SK-N-SH (cell line): ENCODE measurements at regions not wholly inside any gene's neighbourhood (a gene's known extent, or its start where the extent isn't known, plus 50 kb on each side); places are given as distances from the start of the nearest gene placed in this dataset.

ENCODE experiments used
- CTCF ChIA-PET: fragments of 300-600, 350-600 bp; formaldehyde crosslinking; extraction: SDS; loops from one replicate; lab custom pipeline; 2021; lab: Yijun Ruan, JAX
- POLR2A ChIA-PET: fragments of 350-600 bp; sonication (Branson Sonifier 250); formaldehyde crosslinking; extraction: SDS; loops from one replicate; lab custom pipeline; 2020; ENCODE audit warnings: antibody characterized with exemption, inconsistent platforms; lab: Yijun Ruan, JAX
- DNase-seq: peaks from one replicate; pipeline ENCODE4 v3.0.0; 2012
- H2AFZ ChIP-seq: fragments of 200-600 bp; sonication (generic); 2 replicates; pipeline ENCODE4 v1.8.1; 2016; ENCODE audit warnings: antibody characterized with exemption, mild to moderate bottlenecking, low read depth
- H3F3A ChIP-seq: fragments of 200-600 bp; sonication (generic); replicated peaks from 2 replicates; pipeline ENCODE3; 2016; ENCODE audit warnings: antibody characterized with exemption, mild to moderate bottlenecking; ENCODE audit not compliant: insufficient read depth
- H3K27ac ChIP-seq, 2 experiments: fragments of 200-500 bp in 1 of 2; fragments of 200-600 bp in 1 of 2; sonication (Bioruptor generic) in 1 of 2; sonication (generic), shearing (Covaris generic) in 1 of 2; 2 replicates each; pipeline versions ENCODE4 v1.5.1 to v1.6.1; 2014 to 2016; ENCODE audit warnings: low read depth in 2 of 2, inconsistent platforms in 1 of 2, low read length in 1 of 2, mild to moderate bottlenecking in 1 of 2, mixed read lengths in 1 of 2
- H3K27me3 ChIP-seq: fragments of 200-600 bp; sonication (generic), shearing (Covaris generic); 2 replicates; pipeline ENCODE4 v1.6.1; 2016; ENCODE audit warnings: mixed run types; ENCODE audit not compliant: insufficient read depth
- H3K36me3 ChIP-seq, 2 experiments: fragments of 200-500 bp in 1 of 2; fragments of 200-600 bp in 1 of 2; sonication (Bioruptor generic) in 1 of 2; sonication (generic) in 1 of 2; replicated peaks in 1 of 2; 2 replicates each; pipeline versions ENCODE3 to v1.5.1; 2014 to 2016; ENCODE audit warnings: low read length in 1 of 2, mild to moderate bottlenecking in 1 of 2; ENCODE audit not compliant: insufficient read depth in 2 of 2, control insufficient read depth in 1 of 2
- H3K4me1 ChIP-seq, 2 experiments: fragments of 200-500 bp in 1 of 2; fragments of 200-600 bp in 1 of 2; sonication (Bioruptor generic) in 1 of 2; sonication (generic), shearing (Covaris generic) in 1 of 2; 2 replicates each; pipeline versions ENCODE4 v1.5.1 to v1.6.1; 2014 to 2016; ENCODE audit warnings: low read depth in 1 of 2, low read length in 1 of 2, mixed run types in 1 of 2; ENCODE audit not compliant: insufficient read depth in 2 of 2, control insufficient read depth in 1 of 2
- H3K4me2 ChIP-seq: fragments of 200-600 bp; sonication (generic), shearing (Covaris generic); 2 replicates; pipeline ENCODE4 v1.6.1; 2017; ENCODE audit warnings: mixed run types
- H3K4me3 ChIP-seq, 2 experiments: fragments of 200-500 bp in 1 of 2; fragments of 200-600 bp in 1 of 2; sonication (Bioruptor generic) in 1 of 2; sonication (generic), shearing (Covaris generic) in 1 of 2; 2 replicates each; pipeline versions ENCODE4 v1.5.1 to v1.8.1; 2014 to 2016; ENCODE audit warnings: low read depth in 2 of 2, inconsistent platforms in 1 of 2, low read length in 1 of 2, mild to moderate bottlenecking in 1 of 2, mixed read lengths in 1 of 2, moderate library complexity in 1 of 2
- H3K79me2 ChIP-seq: fragments of 200-600 bp; sonication (generic); 2 replicates; pipeline ENCODE4 v1.8.1; 2017; ENCODE audit warnings: mild to moderate bottlenecking; ENCODE audit not compliant: insufficient read depth
- H3K9ac ChIP-seq: fragments of 200-600 bp; sonication (generic); 2 replicates; pipeline ENCODE4 v1.6.1; 2017; ENCODE audit warnings: mixed run types
- H3K9me2 ChIP-seq: fragments of 200-600 bp; sonication (generic); 2 replicates; pipeline ENCODE4 v1.6.1; 2017; ENCODE audit warnings: mixed run types
- H3K9me3 ChIP-seq: fragments of 200-600 bp; sonication (generic); 2 replicates; pipeline ENCODE4 v1.6.1; 2017; ENCODE audit warnings: mixed run types, mild to moderate bottlenecking, moderate library complexity
- H4K20me1 ChIP-seq: fragments of 200-600 bp; sonication (generic); 2 replicates; pipeline ENCODE4 v1.6.1; 2017; ENCODE audit warnings: mild to moderate bottlenecking, mixed run types; ENCODE audit not compliant: insufficient read depth
- CTCF ChIP-seq: fragments of 200-600 bp; sonication (generic); IDR thresholded peaks from 2 replicates; pipeline ENCODE4 v1.6.1; 2017; ENCODE audit warnings: antibody characterized with exemption, mild to moderate bottlenecking, moderate library complexity
- ELF1 ChIP-seq: IDR thresholded peaks from 2 replicates; pipeline ENCODE4 v1.4.0; 2012
- EP300 ChIP-seq, 2 experiments: IDR thresholded peaks; 2 replicates each; pipeline versions ENCODE4 v1.4.0 to v1.6.1; 2012; ENCODE audit warnings: borderline replicate concordance in 1 of 2, low read depth in 1 of 2, low read length in 1 of 2
- FOXM1 ChIP-seq: IDR thresholded peaks from 2 replicates; pipeline ENCODE4 v1.4.0; 2012; ENCODE audit warnings: low read depth, mild to moderate bottlenecking
- IRF3 ChIP-seq: fragments of 150-350 bp; IDR thresholded peaks from 2 replicates; pipeline ENCODE4 v1.6.1; 2016; ENCODE audit warnings: mild to moderate bottlenecking, low read depth, low read length
- MAX ChIP-seq: IDR thresholded peaks from 2 replicates; pipeline ENCODE4 v1.4.0; 2012; ENCODE audit warnings: low read depth
- MEF2A ChIP-seq: IDR thresholded peaks from 2 replicates; pipeline ENCODE4 v1.4.0; 2012; ENCODE audit warnings: low read depth, borderline replicate concordance
- MXI1 ChIP-seq: IDR thresholded peaks from 2 replicates; pipeline ENCODE4 v1.6.1; 2012; ENCODE audit warnings: mild to moderate bottlenecking, low read depth, low read length, improper control_type of control experiment
- NFIC ChIP-seq: IDR thresholded peaks from 2 replicates; pipeline ENCODE4 v1.4.0; 2012; ENCODE audit warnings: borderline replicate concordance
- PBX3 ChIP-seq: IDR thresholded peaks from 2 replicates; pipeline ENCODE4; 2012
- RAD21 ChIP-seq: IDR thresholded peaks from 2 replicates; pipeline ENCODE4 v1.6.1; 2012; ENCODE audit warnings: mild to moderate bottlenecking, low read length
- RCOR1 ChIP-seq: fragments of 150-350 bp; IDR thresholded peaks from 2 replicates; pipeline ENCODE4 v1.6.1; 2017; ENCODE audit warnings: antibody characterized with exemption, low read length
- SIN3A ChIP-seq: IDR thresholded peaks from 2 replicates; pipeline ENCODE4 v1.6.1; 2012; ENCODE audit warnings: low read depth, mild to moderate bottlenecking, low read length, moderate library complexity, borderline replicate concordance
- TAF1 ChIP-seq: IDR thresholded peaks from 2 replicates; pipeline ENCODE4 v1.6.1; 2012; ENCODE audit warnings: low read depth, mild to moderate bottlenecking, low read length, moderate library complexity, borderline replicate concordance
- TEAD4 ChIP-seq: IDR thresholded peaks from 2 replicates; pipeline ENCODE4 v1.4.0; 2012; ENCODE audit warnings: mild to moderate bottlenecking, borderline replicate concordance; ENCODE audit not compliant: insufficient read depth
- USF1 ChIP-seq: IDR thresholded peaks from 2 replicates; pipeline ENCODE4 v1.4.0; 2012; ENCODE audit warnings: low read depth, borderline replicate concordance
- USF2 ChIP-seq: fragments of 150-350 bp; IDR thresholded peaks from 2 replicates; pipeline ENCODE4 v1.6.1; 2017; ENCODE audit warnings: antibody characterized with exemption, low read length, low read depth, borderline replicate concordance
- YY1 ChIP-seq: IDR thresholded peaks from 2 replicates; pipeline ENCODE4 v1.4.0; 2012; ENCODE audit warnings: low read depth, mild to moderate bottlenecking
- ZBTB33 ChIP-seq: IDR thresholded peaks from 2 replicates; pipeline ENCODE4 v1.4.0; 2012; ENCODE audit warnings: low read depth, borderline replicate concordance
- WGBS: methylation state at CpG from one replicate; pipeline ENCODE4 v1.1.6; 2017; ENCODE audit warnings: low lambda C conversion rate; 5-methylcytosine and 5-hydroxymethylcytosine counted together

GRCh38 chr10:111822661-111823060, 360.9 kb downstream of the GPAM start:
- POLR2A ChIA-PET = no interaction called here

More at GRCh38 chr10:111822661-111823060, 360.9 kb downstream of the GPAM start:
- no peak overlapping the region for H3K4me3 ChIP-seq
- H3K27me3 ChIP-seq = no peaks in the 10 kb centered on the region
- no peaks in the 10 kb centered on the region for H3K4me1 ChIP-seq
- H3K4me2 ChIP-seq = no peak overlapping the region
- H3K36me3 ChIP-seq = no peaks in the 10 kb centered on the region
- no peak for DNase-seq
- H3K9me3 ChIP-seq = no peaks in the 10 kb centered on the region
- H3K9me2 ChIP-seq = no peaks in the 10 kb centered on the region
- no peaks in the 10 kb centered on the region for H3F3A ChIP-seq
- no peak overlapping the region for H3K9ac ChIP-seq
- TF ChIP-seq RCOR1 = no peak
- no peak for TF ChIP-seq ELF1
- TF ChIP-seq TEAD4 = no peak
- no peak for TF ChIP-seq USF2
- no peak for TF ChIP-seq TAF1
- TF ChIP-seq SIN3A = no peak
- no peak for TF ChIP-seq YY1
- no peak for TF ChIP-seq CTCF
- no peak for TF ChIP-seq RAD21
- no peak for TF ChIP-seq USF1
- TF ChIP-seq MAX = no peak
- TF ChIP-seq IRF3 = no peak
- TF ChIP-seq EP300 (IDR thresholded peaks at IDR 0.05; ENCODE audit: borderline replicate concordance in 1 of 2, low read depth in 1 of 2, low read length in 1 of 2) = no peak
- no peak for TF ChIP-seq PBX3
- no peak for TF ChIP-seq MEF2A
- TF ChIP-seq NFIC = no peak
- TF ChIP-seq MXI1 = no peak
- TF ChIP-seq ZBTB33 = no peak
- no peak for TF ChIP-seq FOXM1
- H3K79me2 ChIP-seq = no peaks in the 10 kb centered on the region
- no peaks in the 10 kb centered on the region for H4K20me1 ChIP-seq
- WGBS = 25% methylated on average over 2 of the region's 2 CpGs
- no peak overlapping the region for H3K27ac ChIP-seq
- no peak overlapping the region for H2AFZ ChIP-seq
- CTCF ChIA-PET = interaction anchor here (0.9 to 1.6 kb wide), 2 partner anchors 169 to 225 kb away, joined by 3 to 4 read pairs; no protein-coding TSS in a partner anchor
